Coronary artery (tissue), 2 donors: ENCODE measurements at regions not wholly inside any gene's neighbourhood (a gene's known extent, or its start where the extent isn't known, plus 50 kb on each side); places are given as distances from the start of the nearest gene placed in this dataset.
"Not testable (repeated sequence)": the region's sequence is repeated elsewhere in the genome, so short reads cannot be mapped to it uniquely, and the experiment has no call there.

ENCODE experiments used
- DNase-seq: peaks from one replicate; pipeline ENCODE4 v3.0.0-alpha.2; 2017; ENCODE audit warnings: low spot score
- H3K27ac ChIP-seq, 2 donors: fragments of 200-600 bp; sonication (generic); one replicate each; pipeline ENCODE4 v1.5.1; 2016 to 2019
- H3K4me3 ChIP-seq: fragments of 200-600 bp; sonication (generic); 2 replicates; pipeline ENCODE4 v1.5.1; 2016; ENCODE audit warnings: mild to moderate bottlenecking, moderate library complexity
- CTCF ChIP-seq: fragments of 200-600 bp; sonication (generic); IDR thresholded peaks from one replicate; pipeline ENCODE4 v1.5.1; 2019; ENCODE audit warnings: antibody characterized with exemption

GRCh38 chr3:145457825-145458552, 703.0 kb downstream of the PLOD2 start:
- no peak overlapping the region for H3K4me3 ChIP-seq
- H3K27ac ChIP-seq, result no peak overlapping the region
- TF ChIP-seq CTCF, result no peak
- DNase-seq, result no peak

GRCh38 chr3:145459681-145460080, 701.3 kb downstream of the PLOD2 start:
- not testable (repeated sequence) for H3K4me3 ChIP-seq, H3K27ac ChIP-seq, DNase-seq

- no peak overlapping the region for H3K27ac ChIP-seq
- TF ChIP-seq CTCF, result no peak
- no peak for DNase-seq
- H3K4me3 ChIP-seq, result no peak overlapping the region
Observed at GRCh38 chr3:145471976-145472375, 689.0 kb downstream of the PLOD2 start.

GRCh38 chr3:145482735-145483134, 678.2 kb downstream of the PLOD2 start:
- not testable (repeated sequence) for DNase-seq, H3K4me3 ChIP-seq, H3K27ac ChIP-seq

GRCh38 chr3:145483992-145484391, 677.0 kb downstream of the PLOD2 start:
- DNase-seq, result no peak
- no peak for TF ChIP-seq CTCF
- Histone ChIP-seq H3K27ac (no peak overlapping the region), H3K4me3 (no peak overlapping the region)

GRCh38 chr3:145489011-145489410, 672.0 kb downstream of the PLOD2 start:
- no peak overlapping the region for H3K4me3 ChIP-seq
- no peak overlapping the region for H3K27ac ChIP-seq
- TF ChIP-seq CTCF, result no peak
- DNase-seq, result no peak

- no peak overlapping the region for H3K27ac ChIP-seq
Observed at GRCh38 chr3:145490088-145491048, 670.6 kb downstream of the PLOD2 start.

More at GRCh38 chr3:145490088-145491048, 670.6 kb downstream of the PLOD2 start:
- no peak overlapping the region for H3K4me3 ChIP-seq
- no peak for TF ChIP-seq CTCF
- no peak for DNase-seq
